Tibial artery (tissue), 4 donors: ENCODE measurements at regions not wholly inside any gene's neighbourhood (a gene's known extent, or its start where the extent isn't known, plus 50 kb on each side); places are given as distances from the start of the nearest gene placed in this dataset.

Experiments used
- DNase-seq, 2 donors: peaks; one replicate each; pipeline ENCODE4 v3.0.0-alpha.2; 2019
- H3K27ac ChIP-seq, 2 donors: fragments of 200-600 bp; sonication (generic) in 1 of 2; 1 replicate in 1 of 2; 2 replicates in 1 of 2; pipeline ENCODE4 v1.5.1; 2018 to 2019; ENCODE audit warnings: mild to moderate bottlenecking in 1 of 2
- H3K27me3 ChIP-seq, 2 donors: fragments of 200-600 bp; sonication (generic) in 1 of 2; one replicate each; pipeline versions ENCODE4 v1.5.1 to v1.6.0; 2016 to 2019
- H3K36me3 ChIP-seq, 3 donors: fragments of 200-600 bp; sonication (generic) in 2 of 3; one replicate each; pipeline ENCODE4 v1.5.1; 2016 to 2019; ENCODE audit warnings: mild to moderate bottlenecking in 2 of 3
- H3K4me1 ChIP-seq, 4 donors: fragments of 200-600 bp; sonication (generic) in 2 of 4; 1 replicate in 3 of 4; 2 replicates in 1 of 4; pipeline ENCODE4 v1.5.1; 2016 to 2019
- H3K4me3 ChIP-seq, 2 donors: fragments of 200-600 bp; sonication (generic) in 1 of 2; 1 replicate in 1 of 2; 2 replicates in 1 of 2; pipeline ENCODE4 v1.5.1; 2018 to 2019; ENCODE audit warnings: mild to moderate bottlenecking in 2 of 2
- H3K9me3 ChIP-seq, 3 donors: fragments of 200-600 bp; sonication (generic) in 1 of 3; one replicate each; pipeline ENCODE4 v1.5.1; 2016 to 2019
- intact Hi-C: fragments of 100-400 bp; cut with DNase I; formaldehyde crosslinking; loops from one replicate; pipeline ENCODE4 v1.15.0; 2023; ENCODE audit warnings: low total_unique reads
- TF ChIP-seq, protein P1 (sequence below), 2 experiments: fragments of 200-600 bp in 1 of 2; fragments of 450-650 bp in 1 of 2; IDR thresholded peaks; one replicate each; pipeline ENCODE4 v1.5.1; 2017 to 2019; ENCODE audit warnings: antibody characterized with exemption in 2 of 2, mild to moderate bottlenecking in 1 of 2, moderate library complexity in 1 of 2

DNA sequence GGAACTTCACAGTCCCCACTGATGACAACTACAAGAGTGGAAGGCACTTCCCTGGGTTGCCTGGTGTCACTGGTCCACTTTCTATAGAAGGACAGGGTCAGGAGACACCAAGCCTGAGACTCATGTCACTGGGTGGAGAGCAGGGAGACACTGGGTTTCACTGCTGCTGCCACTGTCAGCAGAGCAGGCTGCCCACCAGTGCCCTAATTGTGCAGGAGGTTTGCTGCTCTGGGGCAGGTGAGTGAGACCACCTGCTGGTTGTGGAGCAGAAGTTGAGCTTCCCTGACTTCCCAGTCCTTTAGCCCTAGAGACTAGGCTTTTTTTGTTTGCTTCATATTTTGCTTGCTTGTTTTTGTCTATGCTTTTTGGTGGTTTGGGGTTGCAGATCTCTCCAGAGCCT is 528.4 kb upstream of the RGMA start:
- H3K27me3 ChIP-seq: peaks cover 0 to 2% of the 10 kb centered on the region in 2 donors
- no peaks in the 10 kb centered on the region for H3K9me3 ChIP-seq
- TF ChIP-seq, protein P1, sequence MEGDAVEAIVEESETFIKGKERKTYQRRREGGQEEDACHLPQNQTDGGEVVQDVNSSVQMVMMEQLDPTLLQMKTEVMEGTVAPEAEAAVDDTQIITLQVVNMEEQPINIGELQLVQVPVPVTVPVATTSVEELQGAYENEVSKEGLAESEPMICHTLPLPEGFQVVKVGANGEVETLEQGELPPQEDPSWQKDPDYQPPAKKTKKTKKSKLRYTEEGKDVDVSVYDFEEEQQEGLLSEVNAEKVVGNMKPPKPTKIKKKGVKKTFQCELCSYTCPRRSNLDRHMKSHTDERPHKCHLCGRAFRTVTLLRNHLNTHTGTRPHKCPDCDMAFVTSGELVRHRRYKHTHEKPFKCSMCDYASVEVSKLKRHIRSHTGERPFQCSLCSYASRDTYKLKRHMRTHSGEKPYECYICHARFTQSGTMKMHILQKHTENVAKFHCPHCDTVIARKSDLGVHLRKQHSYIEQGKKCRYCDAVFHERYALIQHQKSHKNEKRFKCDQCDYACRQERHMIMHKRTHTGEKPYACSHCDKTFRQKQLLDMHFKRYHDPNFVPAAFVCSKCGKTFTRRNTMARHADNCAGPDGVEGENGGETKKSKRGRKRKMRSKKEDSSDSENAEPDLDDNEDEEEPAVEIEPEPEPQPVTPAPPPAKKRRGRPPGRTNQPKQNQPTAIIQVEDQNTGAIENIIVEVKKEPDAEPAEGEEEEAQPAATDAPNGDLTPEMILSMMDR (IDR thresholded peaks at IDR 0.05): no peak
- no peak overlapping the region for H3K4me3 ChIP-seq
- DNase-seq: no peak
- no peaks in the 10 kb centered on the region for H3K36me3 ChIP-seq
- no peaks in the 10 kb centered on the region for H3K4me1 ChIP-seq
- H3K27ac ChIP-seq: no peak overlapping the region
- intact Hi-C loops: no loop called here

DNA sequence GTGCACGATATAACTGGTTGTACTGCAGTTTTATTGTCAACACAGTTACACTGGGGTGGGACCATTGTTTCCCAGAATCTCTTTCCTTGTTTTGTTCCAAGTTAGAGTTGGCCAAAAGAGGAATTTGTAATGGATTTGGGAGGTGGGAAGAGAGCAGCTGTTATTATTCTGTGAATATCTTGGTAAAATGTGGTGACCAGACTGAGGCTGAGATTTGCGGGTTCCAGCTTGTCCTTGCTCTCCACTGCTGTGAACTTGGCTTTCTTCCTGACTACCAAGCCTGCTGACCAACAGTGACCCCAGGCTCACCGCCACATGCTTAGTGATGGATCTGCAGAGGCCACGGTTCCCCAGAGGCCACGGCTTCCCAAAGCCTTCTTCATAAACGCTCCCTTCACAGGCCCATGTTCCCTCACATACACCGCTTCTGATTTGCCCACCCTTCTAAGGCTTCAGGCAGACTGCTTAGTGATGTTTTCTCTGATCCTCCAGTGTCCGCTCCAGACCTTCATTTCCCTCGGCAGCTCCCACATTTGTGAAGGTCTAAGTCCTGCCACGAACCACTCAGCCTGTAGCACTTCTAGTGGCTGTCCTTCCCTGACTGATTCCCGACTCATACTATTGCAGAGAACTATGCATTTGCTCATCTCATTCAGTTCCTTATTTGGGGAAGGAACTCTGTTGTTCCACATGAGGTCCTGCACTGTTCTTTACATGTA is 525.5 kb upstream of the RGMA start:
- H3K4me3 ChIP-seq: no peak overlapping the region
- DNase-seq: no peak

DNA sequence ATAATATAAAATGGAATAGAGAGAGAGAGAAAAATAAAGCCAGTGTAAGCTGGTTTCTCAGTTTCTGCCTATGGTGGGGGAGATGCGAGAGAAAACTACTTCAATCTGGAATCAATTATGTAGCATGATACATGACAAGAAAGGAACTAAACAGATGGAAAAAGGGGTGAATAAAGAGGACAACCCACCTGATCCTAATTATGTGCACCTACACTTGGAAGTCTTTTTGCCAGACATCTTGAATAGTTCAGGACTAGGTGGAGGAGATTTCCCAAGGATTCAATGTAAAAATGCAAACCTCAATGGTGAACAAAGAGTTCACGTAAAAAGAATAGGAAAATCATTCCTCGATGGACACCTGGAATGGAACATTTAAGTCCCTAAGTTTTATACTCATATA is 524.4 kb upstream of the RGMA start:
- H3K4me3 ChIP-seq: no peak overlapping the region
- H3K4me1 ChIP-seq: no peaks in the 10 kb centered on the region
- intact Hi-C loops: no loop called here
- no peaks in the 10 kb centered on the region for H3K36me3 ChIP-seq
- no peak for DNase-seq
- no peak overlapping the region for H3K27ac ChIP-seq
- peaks cover 0 to 2% of the 10 kb centered on the region in 2 donors for H3K27me3 ChIP-seq
- TF ChIP-seq, protein P1 (IDR thresholded peaks at IDR 0.05): no peak
- H3K9me3 ChIP-seq: no peaks in the 10 kb centered on the region

More for the DNA sequence above, 525.5 kb upstream of the RGMA start:
- Histone ChIP-seq H3K4me1 (no peaks in the 10 kb centered on the region), H3K36me3 (no peaks in the 10 kb centered on the region), H3K27me3 (peaks cover 0 to 2% of the 10 kb centered on the region in 2 donors), H3K9me3 (no peaks in the 10 kb centered on the region), H3K27ac (no peak overlapping the region)
- intact Hi-C loops: no loop called here
- TF ChIP-seq, protein P1 (IDR thresholded peaks at IDR 0.05): no peak

DNA sequence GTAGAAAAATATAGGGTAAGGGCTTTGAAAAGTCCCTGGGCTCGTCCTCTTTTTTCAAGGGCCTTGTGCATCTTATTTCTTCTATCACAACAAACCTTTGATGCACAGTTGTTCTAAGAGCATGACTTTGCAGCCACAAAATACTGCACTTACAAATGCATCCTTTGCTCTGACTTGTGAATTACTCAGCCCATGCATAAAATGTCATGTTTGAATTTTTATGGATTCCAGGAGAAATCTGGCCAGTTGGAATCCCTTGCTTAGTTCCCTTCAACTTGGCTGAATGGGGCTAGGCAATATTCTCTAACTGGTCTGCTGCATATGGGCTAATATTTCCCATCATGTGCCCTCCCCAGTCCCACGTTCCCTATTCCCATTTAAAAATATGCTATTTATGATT is 523.9 kb upstream of the RGMA start:
- no peaks in the 10 kb centered on the region for H3K36me3 ChIP-seq
- DNase-seq: no peak
- H3K4me3 ChIP-seq: no peak overlapping the region
- TF ChIP-seq, protein P1 (IDR thresholded peaks at IDR 0.05): no peak
- no peaks in the 10 kb centered on the region for H3K4me1 ChIP-seq
- no peaks in the 10 kb centered on the region for H3K9me3 ChIP-seq
- H3K27ac ChIP-seq: no peak overlapping the region
- H3K27me3 ChIP-seq: peaks cover 0 to 2% of the 10 kb centered on the region in 2 donors
- intact Hi-C loops: no loop called here

DNA sequence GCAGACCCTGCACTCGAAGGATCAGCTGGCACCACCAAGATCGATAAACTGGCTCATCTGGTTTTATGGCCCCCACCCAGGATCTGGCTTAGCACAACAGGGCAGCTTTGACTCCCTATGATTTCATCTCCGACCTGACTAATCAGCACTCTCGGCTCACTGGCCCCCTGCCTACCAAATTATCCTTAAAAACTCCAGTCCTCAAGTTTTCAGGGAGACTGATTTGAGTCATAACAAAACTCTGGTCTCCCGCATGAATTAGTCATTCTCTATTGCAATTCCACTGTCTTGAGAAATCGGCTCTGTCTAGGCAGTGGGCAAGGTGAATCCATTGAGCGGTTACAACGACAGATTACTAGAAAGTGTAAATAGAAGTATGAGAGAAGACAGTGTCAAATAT is 521.9 kb upstream of the RGMA start:
- no peak for DNase-seq
- H3K4me3 ChIP-seq: no peak overlapping the region
- TF ChIP-seq, protein P1 (IDR thresholded peaks at IDR 0.05): no peak
- H3K9me3 ChIP-seq: no peaks in the 10 kb centered on the region
- no peaks in the 10 kb centered on the region for H3K27me3 ChIP-seq
- intact Hi-C loops: no loop called here
- no peaks in the 10 kb centered on the region for H3K36me3 ChIP-seq
- no peak overlapping the region for H3K27ac ChIP-seq
- H3K4me1 ChIP-seq: no peaks in the 10 kb centered on the region
